Mesothelial cell of epicardium (in vitro differentiated cells): ENCODE measurements at regions not wholly inside any gene's neighbourhood (a gene's known extent, or its start where the extent isn't known, plus 50 kb on each side); places are given as distances from the start of the nearest gene placed in this dataset.

Experiments
- DNase-seq, 2 experiments: peaks; one replicate each; pipeline ENCODE4 v3.0.0; 2021; ENCODE audit warnings: low spot score in 2 of 2; ENCODE audit not compliant: unreplicated experiment in 2 of 2
- H3K27ac Mint-ChIP-seq: 2 replicates; pipeline ENCODE4 v1.8.0; 2021; ENCODE audit warnings: mixed read lengths
- H3K27me3 Mint-ChIP-seq: 2 replicates; pipeline ENCODE4 v1.8.0; 2021; ENCODE audit warnings: low read depth, mixed read lengths
- H3K36me3 Mint-ChIP-seq: 2 replicates; pipeline ENCODE4 v1.8.0; 2021; ENCODE audit warnings: mixed read lengths
- H3K4me1 Mint-ChIP-seq: 2 replicates; pipeline ENCODE4 v1.8.0; 2021; ENCODE audit warnings: mixed read lengths
- H3K4me3 Mint-ChIP-seq: 2 replicates; pipeline ENCODE4 v1.8.0; 2021; ENCODE audit warnings: mild to moderate bottlenecking, moderate library complexity, mixed read lengths
- H3K9me3 Mint-ChIP-seq: 2 replicates; pipeline ENCODE4 v1.8.0; 2021; ENCODE audit warnings: mixed read lengths
- CTCF ChIP-seq: fragments of 200-600 bp; sonication (generic); IDR thresholded peaks from one replicate; pipeline ENCODE4 v1.5.0; 2021; ENCODE audit warnings: antibody characterized with exemption; ENCODE audit not compliant: unreplicated experiment

DNA sequence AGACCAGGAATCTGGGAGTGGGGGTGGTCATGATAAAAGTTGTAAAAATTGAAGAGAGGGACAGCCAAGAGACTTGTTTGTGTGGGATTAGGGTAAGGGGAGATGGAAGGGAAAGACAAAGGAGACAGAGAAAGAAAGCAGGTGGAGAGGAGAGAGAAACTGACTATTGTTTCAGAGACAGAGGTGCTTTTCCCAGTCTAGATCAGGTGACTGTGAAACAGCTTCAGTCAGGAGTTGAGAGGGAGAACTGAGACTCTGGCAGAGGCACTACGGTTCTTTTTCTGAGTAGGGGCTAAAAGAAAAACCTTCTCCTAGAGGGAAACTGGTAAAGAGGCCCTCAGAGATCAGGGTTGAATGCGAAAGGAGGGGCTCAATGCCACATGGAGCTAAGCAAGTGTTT, 106.4 kb downstream of the KDR start:
- H3K4me1 Mint-ChIP-seq = peaks cover 9% of the 10 kb centered on the region
- H3K9me3 Mint-ChIP-seq = peaks cover 7% of the 10 kb centered on the region
- H3K4me3 Mint-ChIP-seq = no peak overlapping the region
- H3K27me3 Mint-ChIP-seq = no peaks in the 10 kb centered on the region
- DNase-seq = no peak
- H3K27ac Mint-ChIP-seq = peak overlapping the region; percentile 93
- no peak for TF ChIP-seq CTCF
- H3K36me3 Mint-ChIP-seq = no peaks in the 10 kb centered on the region

DNA sequence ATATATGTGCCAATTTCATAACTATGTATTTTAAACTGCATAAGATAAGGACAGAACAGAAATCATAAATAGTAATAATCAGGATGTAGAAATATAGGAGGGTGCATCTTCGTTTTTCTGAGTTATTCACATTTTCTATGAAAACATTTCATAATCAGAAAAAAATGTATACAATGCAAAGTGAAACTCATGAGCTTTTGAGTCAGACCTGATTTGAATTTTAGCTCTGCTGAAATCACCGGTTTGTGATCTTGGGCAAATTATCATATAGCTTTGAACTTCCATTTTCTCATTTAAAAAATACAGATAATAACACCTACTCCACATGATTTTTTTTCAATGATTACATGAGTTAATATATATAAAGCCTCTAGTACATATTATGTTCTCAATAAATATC, 106.9 kb downstream of the KDR start:
- H3K4me3 Mint-ChIP-seq = no peak overlapping the region
- no peaks in the 10 kb centered on the region for H3K27me3 Mint-ChIP-seq
- peaks cover 9% of the 10 kb centered on the region for H3K4me1 Mint-ChIP-seq
- H3K27ac Mint-ChIP-seq = peak overlapping the region; percentile 93
- DNase-seq = no peak
- H3K36me3 Mint-ChIP-seq = no peaks in the 10 kb centered on the region
- no peak for TF ChIP-seq CTCF
- peaks cover 7% of the 10 kb centered on the region for H3K9me3 Mint-ChIP-seq

DNA sequence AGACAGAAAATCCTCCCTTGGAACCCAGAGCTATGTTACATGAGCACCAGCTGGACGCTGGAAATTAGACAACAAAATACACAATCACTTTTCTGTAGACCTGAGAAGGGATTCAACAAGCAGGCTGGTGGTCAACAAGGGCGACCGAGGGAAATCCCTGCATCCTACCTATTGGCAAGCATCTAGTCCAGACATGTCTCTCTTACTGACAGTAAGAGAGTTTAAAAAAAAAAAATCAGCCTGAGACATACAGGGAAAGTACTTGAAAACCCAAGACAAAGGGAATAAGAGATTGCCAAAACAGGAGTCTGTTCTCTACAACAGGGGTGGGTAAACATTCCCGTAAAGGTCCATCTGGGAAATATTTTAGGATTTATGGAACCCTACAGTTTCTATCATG, 108.0 kb downstream of the KDR start:
- no peak for DNase-seq
- H3K27me3 Mint-ChIP-seq = no peaks in the 10 kb centered on the region
- peaks cover 5% of the 10 kb centered on the region for H3K9me3 Mint-ChIP-seq
- H3K36me3 Mint-ChIP-seq = no peaks in the 10 kb centered on the region
- no peak overlapping the region for H3K4me3 Mint-ChIP-seq
- TF ChIP-seq CTCF = no peak
- H3K27ac Mint-ChIP-seq = peak overlapping the region; percentile 8
- peaks cover 12% of the 10 kb centered on the region for H3K4me1 Mint-ChIP-seq

DNA sequence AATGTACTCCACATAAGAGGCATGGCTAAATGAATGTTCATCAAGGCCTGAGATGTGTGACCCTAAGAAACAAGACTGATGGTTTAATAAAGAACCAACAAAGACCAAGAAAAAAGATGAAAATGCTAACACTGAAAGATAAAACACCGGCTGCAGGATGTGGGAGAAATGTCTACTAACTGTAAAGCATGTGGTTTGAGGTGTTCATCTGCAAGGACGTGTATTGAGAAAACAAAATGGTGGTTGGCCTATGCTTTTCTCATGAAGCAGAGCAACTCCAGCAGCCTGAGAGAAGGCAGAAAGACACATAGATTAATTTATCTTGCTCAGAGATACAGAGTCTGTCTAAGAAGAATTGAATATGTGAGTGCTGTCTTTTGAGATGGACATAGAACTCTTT, 109.3 kb downstream of the KDR start:
- H3K9me3 Mint-ChIP-seq = no peaks in the 10 kb centered on the region
- H3K4me3 Mint-ChIP-seq = no peak overlapping the region
- no peak overlapping the region for H3K27ac Mint-ChIP-seq

DNA sequence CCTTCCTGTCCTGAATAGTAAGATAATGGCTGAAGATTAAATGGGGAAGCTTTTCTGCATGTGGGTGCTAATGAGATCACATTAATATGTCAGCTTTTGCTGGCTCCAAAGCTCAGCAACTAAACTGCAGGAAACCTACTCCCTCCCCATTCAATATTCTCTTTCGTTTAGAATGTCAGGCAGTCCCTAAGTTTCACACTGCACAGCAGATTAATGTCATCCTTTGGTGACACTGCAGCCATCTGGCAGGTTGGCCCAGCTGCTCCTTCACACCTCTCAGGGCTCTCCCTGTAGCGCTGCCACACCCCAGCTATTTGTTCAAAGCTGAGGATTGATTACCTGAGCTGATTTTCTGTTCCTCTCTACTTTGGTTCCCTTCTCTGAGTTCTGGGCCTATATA, 110.5 kb downstream of the KDR start:
- no peaks in the 10 kb centered on the region for H3K36me3 Mint-ChIP-seq
- no peak overlapping the region for H3K4me3 Mint-ChIP-seq
- peaks cover 14% of the 10 kb centered on the region for H3K4me1 Mint-ChIP-seq
- peaks cover 4% of the 10 kb centered on the region for H3K9me3 Mint-ChIP-seq
- no peak overlapping the region for H3K27ac Mint-ChIP-seq
- no peak for DNase-seq
- H3K27me3 Mint-ChIP-seq = no peaks in the 10 kb centered on the region
- no peak for TF ChIP-seq CTCF

More for the DNA sequence above, 109.3 kb downstream of the KDR start:
- TF ChIP-seq CTCF = no peak
- H3K36me3 Mint-ChIP-seq = no peaks in the 10 kb centered on the region
- peaks cover 14% of the 10 kb centered on the region for H3K4me1 Mint-ChIP-seq
- DNase-seq = no peak
- no peaks in the 10 kb centered on the region for H3K27me3 Mint-ChIP-seq

- Mint-ChIP-seq H3K4me3 (no peak overlapping the region), H3K36me3 (no peaks in the 10 kb centered on the region), H3K9me3 (peaks cover 7% of the 10 kb centered on the region), H3K27ac (no peak overlapping the region), H3K4me1 (peaks cover 8% of the 10 kb centered on the region), H3K27me3 (no peaks in the 10 kb centered on the region)
- TF ChIP-seq CTCF = no peak
- DNase-seq = no peak
Measured at GRCh38 chr4:55013431-55013955, 111.9 kb downstream of the KDR start.
